SJCRH30 (cell line): ENCODE measurements at regions not wholly inside any gene's neighbourhood (a gene's known extent, or its start where the extent isn't known, plus 50 kb on each side); places are given as distances from the start of the nearest gene placed in this dataset.
"Not testable (repeated sequence)": the region's sequence is repeated elsewhere in the genome, so short reads cannot be mapped to it uniquely, and the experiment has no call there.

Experiments used
- DNase-seq, 2 experiments: peaks; one replicate each; pipeline ENCODE4 v3.0.0-alpha.2; 2015 to 2020
- H3K27ac ChIP-seq: fragments of 250-450 bp; sonication (Bioruptor Pico); 2 replicates; pipeline ENCODE4 v1.5.1; 2020; ENCODE audit warnings: mild to moderate bottlenecking, moderate library complexity
- H3K27me3 ChIP-seq: fragments of 250-450 bp; sonication (Bioruptor Pico); 2 replicates; pipeline ENCODE4 v1.5.1; 2020; ENCODE audit warnings: mild to moderate bottlenecking, moderate library complexity
- H3K36me3 ChIP-seq: fragments of 250-450 bp; sonication (Bioruptor Pico); 2 replicates; pipeline ENCODE4 v1.5.1; 2020; ENCODE audit warnings: mild to moderate bottlenecking, moderate library complexity
- H3K4me1 ChIP-seq: fragments of 250-450 bp; sonication (Bioruptor Pico); 2 replicates; pipeline ENCODE4 v1.5.1; 2020; ENCODE audit warnings: mild to moderate bottlenecking, moderate library complexity
- H3K4me3 ChIP-seq: fragments of 250-450 bp; sonication (Bioruptor Pico); 2 replicates; pipeline ENCODE4 v1.5.1; 2020; ENCODE audit warnings: mild to moderate bottlenecking, moderate library complexity
- H3K9me3 ChIP-seq: fragments of 250-450 bp; sonication (Bioruptor Pico); replicated peaks from 2 replicates; pipeline ENCODE4 v1.5.1; 2020; ENCODE audit warnings: mild to moderate bottlenecking, moderate library complexity

DNA sequence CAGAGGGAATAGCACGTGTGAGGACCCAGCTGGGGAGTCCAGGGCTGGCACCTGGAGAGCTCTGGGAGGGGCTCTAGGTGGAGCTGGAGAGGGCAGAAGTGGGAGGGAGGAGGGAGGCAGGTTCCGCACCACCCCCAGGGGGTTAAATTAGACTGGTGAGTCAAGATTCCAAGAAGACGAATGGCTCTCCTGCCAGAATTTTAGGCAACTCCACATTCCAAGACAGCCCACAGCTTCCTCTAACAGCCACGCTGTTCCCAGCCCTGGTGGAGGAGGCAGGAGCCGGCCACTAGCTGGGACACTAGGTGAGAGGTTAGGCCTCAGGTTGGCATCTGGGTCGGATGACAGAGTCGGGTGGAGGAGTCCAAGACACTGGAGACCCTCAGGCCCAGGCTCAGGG lies 60.2 kb downstream of the TFAP2C start:
- H3K27me3 ChIP-seq, result peaks cover 45% of the 10 kb centered on the region
- DNase-seq, result no peak
- H3K27ac ChIP-seq, result no peak overlapping the region
- no peaks in the 10 kb centered on the region for H3K36me3 ChIP-seq
- no peaks in the 10 kb centered on the region for H3K4me1 ChIP-seq
- H3K9me3 ChIP-seq, result 0 out of 2 replicates have a peak, but pooled peaks cover 4% of the 10 kb centered on the region
- no peak overlapping the region for H3K4me3 ChIP-seq

- Histone ChIP-seq H3K27ac (no peak overlapping the region), H3K4me1 (no peaks in the 10 kb centered on the region), H3K27me3 (peaks cover 43% of the 10 kb centered on the region), H3K36me3 (no peaks in the 10 kb centered on the region), H3K4me3 (no peak overlapping the region), H3K9me3 (0 out of 2 replicates have a peak, but pooled peaks cover 4% of the 10 kb centered on the region)
- no peak for DNase-seq
Observed at GRCh38 chr20:56689852-56690485, 60.9 kb downstream of the TFAP2C start.

DNA sequence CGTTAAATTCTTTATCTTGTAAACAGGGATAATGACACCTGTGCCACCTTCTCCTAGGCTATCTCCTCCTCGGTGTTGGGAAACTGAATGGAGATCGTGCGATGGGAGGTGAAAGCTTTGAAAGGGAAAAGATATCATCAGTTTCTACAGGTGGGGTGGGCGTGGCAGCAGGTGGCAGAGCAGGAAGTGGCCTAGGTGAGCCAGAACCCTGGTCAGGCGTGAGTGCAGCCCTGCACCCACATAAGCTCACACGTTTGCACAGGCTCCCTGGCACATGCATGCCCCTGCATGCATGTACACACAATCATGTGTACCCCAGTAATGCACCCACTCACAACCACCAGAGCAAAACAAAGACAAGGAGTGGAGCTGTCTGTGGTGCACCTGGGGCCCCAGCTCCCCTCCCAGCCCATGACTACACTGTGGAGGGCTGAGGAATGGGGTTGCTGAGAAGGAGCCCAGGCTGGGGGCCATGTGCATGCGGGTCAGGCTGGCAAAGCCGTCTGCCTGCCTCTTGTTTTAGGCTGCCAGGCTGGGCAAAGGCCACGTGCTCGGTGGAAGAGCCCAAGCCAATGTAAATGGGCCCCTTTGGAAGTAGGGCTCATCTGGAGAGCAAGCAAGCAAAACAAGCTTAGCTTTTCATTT lies 61.5 kb downstream of the TFAP2C start:
- no peaks in the 10 kb centered on the region for H3K4me1 ChIP-seq
- no peak overlapping the region for H3K4me3 ChIP-seq
- peaks cover 43% of the 10 kb centered on the region for H3K27me3 ChIP-seq

DNA sequence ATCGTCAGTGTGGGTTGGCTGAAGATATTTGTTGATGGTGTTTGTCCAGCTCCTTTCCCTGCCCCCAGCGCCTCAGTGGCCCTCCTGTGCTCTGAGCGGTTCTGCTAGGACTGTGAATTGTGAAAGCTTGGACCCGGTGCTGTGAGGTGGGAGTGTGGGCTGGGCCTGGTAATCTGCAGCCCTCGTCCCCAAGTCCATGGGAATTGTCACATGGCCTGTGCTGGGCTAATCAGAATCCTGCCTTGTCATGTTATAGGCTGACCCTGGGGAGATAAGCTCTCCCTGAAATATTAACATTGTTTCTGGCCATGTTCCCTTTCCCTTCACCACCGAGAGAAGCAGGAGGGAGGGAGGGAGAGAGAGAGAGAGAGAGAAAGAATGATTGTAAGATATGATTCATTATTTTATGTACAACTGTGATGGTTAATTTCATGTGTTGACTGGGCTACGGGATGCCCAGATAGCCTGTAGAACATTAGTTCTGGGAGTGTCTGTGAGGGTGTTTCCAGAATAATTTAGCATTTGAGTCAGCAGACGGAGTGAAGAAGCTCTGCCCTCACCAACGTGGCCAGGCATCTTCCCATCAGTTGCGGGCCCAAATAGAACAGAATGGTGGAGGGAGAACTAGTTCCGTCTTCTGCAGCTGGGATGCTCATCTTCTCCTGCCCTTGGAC lies 62.4 kb downstream of the TFAP2C start:
- H3K4me3 ChIP-seq, result no peak overlapping the region
- H3K9me3 ChIP-seq, result 0 out of 2 replicates have a peak, but pooled peaks cover 4% of the 10 kb centered on the region
- no peaks in the 10 kb centered on the region for H3K4me1 ChIP-seq
- peaks cover 46% of the 10 kb centered on the region for H3K27me3 ChIP-seq
- no peak for DNase-seq
- no peaks in the 10 kb centered on the region for H3K36me3 ChIP-seq
- H3K27ac ChIP-seq, result no peak overlapping the region

More for the DNA sequence above, 61.5 kb downstream of the TFAP2C start:
- no peak for DNase-seq
- 0 out of 2 replicates have a peak, but pooled peaks cover 4% of the 10 kb centered on the region for H3K9me3 ChIP-seq
- no peak overlapping the region for H3K27ac ChIP-seq
- no peaks in the 10 kb centered on the region for H3K36me3 ChIP-seq

- no peak overlapping the region for H3K27ac ChIP-seq
- H3K27me3 ChIP-seq, result peaks cover 46% of the 10 kb centered on the region
- no peaks in the 10 kb centered on the region for H3K4me1 ChIP-seq
- DNase-seq, result no peak
- 0 out of 2 replicates have a peak, but pooled peaks cover 4% of the 10 kb centered on the region for H3K9me3 ChIP-seq
- H3K4me3 ChIP-seq, result no peak overlapping the region
- H3K36me3 ChIP-seq, result no peaks in the 10 kb centered on the region
Observed at GRCh38 chr20:56693217-56693616, 64.1 kb downstream of the TFAP2C start.

GRCh38 chr20:56697476-56697875 lies 68.4 kb downstream of the TFAP2C start:
- H3K4me1 ChIP-seq, result no peaks in the 10 kb centered on the region
- no peak overlapping the region for H3K4me3 ChIP-seq
- DNase-seq, result no peak
- peaks cover 33% of the 10 kb centered on the region for H3K27me3 ChIP-seq
- H3K36me3 ChIP-seq, result no peaks in the 10 kb centered on the region
- H3K9me3 ChIP-seq, result 0 out of 2 replicates have a peak, but pooled peaks cover 4% of the 10 kb centered on the region
- no peak overlapping the region for H3K27ac ChIP-seq

DNA sequence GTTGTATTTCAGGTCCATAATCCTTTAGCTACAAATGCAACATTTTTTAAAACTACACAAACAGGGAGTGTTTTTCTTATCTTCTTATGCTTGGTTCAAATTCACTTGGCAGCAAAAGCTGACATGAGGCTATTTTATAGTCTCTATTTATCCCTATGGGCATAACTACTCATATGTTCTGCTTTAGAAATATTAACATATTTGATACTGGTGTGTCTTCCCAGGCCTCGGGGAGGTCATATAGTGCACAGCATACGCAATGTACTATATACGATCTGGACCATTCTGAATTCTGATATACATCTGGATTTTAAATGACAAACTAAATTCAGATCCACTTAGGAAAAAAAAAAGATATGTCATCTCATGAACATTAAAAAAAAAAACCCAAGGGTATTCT lies 69.2 kb downstream of the TFAP2C start:
- Histone ChIP-seq H3K4me1 (no peaks in the 10 kb centered on the region), H3K27me3 (peaks cover 33% of the 10 kb centered on the region), H3K36me3 (no peaks in the 10 kb centered on the region), H3K9me3 (no peaks in the 10 kb centered on the region), H3K4me3 (no peak overlapping the region), H3K27ac (no peak overlapping the region)
- no peak for DNase-seq

GRCh38 chr20:56698749-56699148 lies 69.6 kb downstream of the TFAP2C start:
- Histone ChIP-seq H3K9me3 (no peaks in the 10 kb centered on the region), H3K27me3 (peaks cover 35% of the 10 kb centered on the region), H3K4me3 (no peak overlapping the region)

DNA sequence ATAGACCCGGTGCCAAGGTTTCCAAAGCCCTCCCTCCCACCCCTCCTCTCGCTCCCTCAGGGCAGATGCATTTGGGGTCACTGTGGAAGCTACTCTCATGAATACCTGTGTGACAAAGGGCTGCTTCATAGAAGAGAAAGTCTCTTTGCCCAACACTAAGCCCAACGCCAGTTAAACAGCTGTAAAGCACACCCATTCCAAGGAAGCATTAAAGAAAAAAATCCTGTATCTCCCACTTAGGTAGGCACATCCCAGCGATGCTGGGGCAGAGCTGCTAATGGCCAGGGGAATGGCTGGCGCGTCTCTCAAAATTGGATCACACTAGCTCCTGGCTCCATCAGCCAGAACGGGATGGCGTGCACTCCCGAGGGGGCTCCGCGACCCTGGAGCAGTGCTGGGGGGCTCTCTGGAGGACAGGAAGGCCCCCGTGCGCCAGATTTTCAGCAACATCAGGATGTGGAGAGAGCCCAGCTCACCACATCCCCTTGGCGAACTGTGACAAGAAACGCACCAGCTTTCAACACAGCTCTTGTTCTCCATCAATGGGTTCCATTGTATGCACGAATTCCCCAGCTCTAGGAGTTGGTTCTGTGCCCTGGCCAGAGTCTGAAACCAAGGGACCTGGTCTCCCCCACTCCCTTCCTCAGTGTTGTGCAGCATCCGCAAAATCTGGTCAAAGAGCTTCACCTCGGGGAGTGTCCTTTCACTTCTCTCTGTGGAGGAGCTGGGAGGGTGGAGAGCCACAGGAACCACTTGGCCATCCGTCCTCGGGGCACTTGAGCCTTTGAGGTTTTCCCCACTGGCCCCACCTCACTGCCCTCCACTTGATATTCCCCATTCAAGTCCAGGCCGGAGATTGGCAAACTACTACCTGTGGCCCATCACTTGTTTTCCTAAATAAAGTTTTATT lies 74.1 kb downstream of the TFAP2C start:
- H3K36me3 ChIP-seq, result no peaks in the 10 kb centered on the region
- H3K9me3 ChIP-seq, result no peaks in the 10 kb centered on the region
- no peaks in the 10 kb centered on the region for H3K4me1 ChIP-seq
- no peak overlapping the region for H3K4me3 ChIP-seq
- DNase-seq, result no peak
- peaks cover 54% of the 10 kb centered on the region for H3K27me3 ChIP-seq
- H3K27ac ChIP-seq, result no peak overlapping the region

More at GRCh38 chr20:56698749-56699148, 69.6 kb downstream of the TFAP2C start:
- Histone ChIP-seq H3K36me3 (no peaks in the 10 kb centered on the region), H3K4me1 (no peaks in the 10 kb centered on the region), H3K27ac (no peak overlapping the region)
- DNase-seq, result no peak

DNA sequence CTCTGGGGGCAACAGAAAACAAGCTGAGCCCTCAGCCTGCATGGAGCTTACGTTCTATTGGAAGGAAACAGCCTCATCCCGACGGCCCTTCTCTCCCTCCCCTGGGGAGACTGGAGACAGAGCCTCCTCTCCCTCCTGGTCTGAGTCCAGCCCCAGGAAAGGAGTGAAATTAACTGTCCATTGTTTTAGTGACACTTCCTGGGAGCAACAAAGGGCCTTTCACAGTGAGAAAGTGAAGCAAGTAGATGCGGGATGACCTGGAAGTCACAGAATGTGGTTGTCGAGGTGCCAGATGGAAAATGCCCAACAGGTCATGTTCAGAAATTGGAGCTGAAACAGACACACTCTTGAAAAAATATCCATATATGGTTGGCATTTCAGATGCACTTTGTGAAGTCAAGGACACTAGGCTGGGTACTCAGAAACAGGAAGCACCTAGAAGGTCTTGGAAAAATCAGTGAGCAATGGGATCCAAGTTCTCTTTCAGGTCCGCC lies 77.8 kb downstream of the TFAP2C start:
- no peaks in the 10 kb centered on the region for H3K9me3 ChIP-seq
- H3K4me3 ChIP-seq, result no peak overlapping the region
- no peaks in the 10 kb centered on the region for H3K36me3 ChIP-seq

DNA sequence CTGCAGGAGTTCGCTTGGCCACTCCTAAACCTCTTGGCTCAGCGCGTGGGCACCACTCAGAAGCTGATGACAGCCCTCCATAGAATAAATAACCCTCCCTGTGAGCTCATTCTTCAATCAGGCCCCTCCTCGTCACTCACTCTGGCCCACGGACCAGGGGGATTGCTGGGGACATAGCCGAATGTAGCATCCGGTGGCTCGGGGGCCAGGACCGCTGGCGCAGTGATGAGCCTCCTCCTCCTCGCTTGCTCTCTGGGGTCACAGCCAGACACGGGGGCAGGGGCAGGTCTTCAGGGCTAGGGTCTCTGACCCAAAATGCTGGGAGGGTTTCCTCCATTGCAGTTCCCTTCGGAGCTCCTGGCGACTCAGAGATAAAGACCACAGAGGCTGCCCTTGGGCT lies 79.9 kb downstream of the TFAP2C start:
- DNase-seq, result no peak
- Histone ChIP-seq H3K36me3 (no peaks in the 10 kb centered on the region), H3K27me3 (peaks cover 43% of the 10 kb centered on the region), H3K4me3 (no peak overlapping the region), H3K4me1 (no peaks in the 10 kb centered on the region), H3K27ac (no peak overlapping the region), H3K9me3 (no peaks in the 10 kb centered on the region)

More for the DNA sequence above, 77.8 kb downstream of the TFAP2C start:
- DNase-seq, result no peak
- H3K27ac ChIP-seq, result no peak overlapping the region
- no peaks in the 10 kb centered on the region for H3K4me1 ChIP-seq
- peaks cover 48% of the 10 kb centered on the region; the same call in 1 of the 2 replicates for H3K27me3 ChIP-seq

DNA sequence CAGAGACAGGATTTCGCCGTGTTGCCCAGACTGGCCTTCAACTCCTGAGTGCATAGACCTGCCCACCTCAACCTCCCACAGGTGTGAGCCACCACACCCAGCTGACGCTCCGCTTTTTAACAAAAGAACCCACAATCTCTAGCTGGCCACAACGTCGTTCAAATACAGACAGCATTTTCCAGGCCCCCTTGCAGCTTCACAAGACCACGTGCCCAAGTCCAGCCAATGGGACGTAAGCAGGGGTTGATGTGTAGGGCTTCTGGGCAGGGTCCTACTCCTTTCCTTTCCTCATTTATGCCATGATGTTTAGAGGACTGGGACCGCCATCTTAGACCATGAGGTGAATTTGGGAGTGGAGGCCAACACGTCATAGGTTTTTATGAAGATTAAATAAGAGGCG lies 81.0 kb downstream of the TFAP2C start:
- H3K9me3 ChIP-seq, result no peaks in the 10 kb centered on the region

DNA sequence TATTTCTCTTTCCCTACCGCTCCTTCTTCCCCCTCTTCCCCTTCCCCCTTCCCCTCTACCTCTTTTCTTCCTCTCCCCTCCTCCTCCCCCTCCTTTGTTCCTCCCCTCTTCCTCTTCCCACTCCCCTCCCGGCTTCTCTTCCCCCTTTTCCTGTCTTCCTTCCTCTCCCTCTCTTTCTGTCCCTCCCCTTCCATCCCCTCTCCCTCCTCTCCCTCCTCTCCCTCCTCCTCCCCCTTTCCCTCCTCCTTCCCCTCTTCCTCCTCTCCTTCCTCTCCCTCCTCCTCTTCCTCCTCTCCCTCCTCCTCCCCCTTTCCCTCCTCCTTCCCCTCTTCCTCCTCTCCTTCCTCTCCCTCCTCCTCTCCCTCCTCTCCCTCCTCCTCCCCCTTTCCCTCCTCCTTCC lies 81.5 kb downstream of the TFAP2C start:
- not testable (repeated sequence) for H3K4me1 ChIP-seq, H3K27ac ChIP-seq, H3K9me3 ChIP-seq, H3K4me3 ChIP-seq, H3K36me3 ChIP-seq, DNase-seq
- H3K27me3 ChIP-seq, result peaks cover 37% of the 10 kb centered on the region

More for the DNA sequence above, 81.0 kb downstream of the TFAP2C start:
- Histone ChIP-seq H3K4me1 (no peaks in the 10 kb centered on the region), H3K27me3 (peaks cover 40% of the 10 kb centered on the region), H3K27ac (no peak overlapping the region), H3K4me3 (no peak overlapping the region), H3K36me3 (no peaks in the 10 kb centered on the region)
- no peak for DNase-seq

DNA sequence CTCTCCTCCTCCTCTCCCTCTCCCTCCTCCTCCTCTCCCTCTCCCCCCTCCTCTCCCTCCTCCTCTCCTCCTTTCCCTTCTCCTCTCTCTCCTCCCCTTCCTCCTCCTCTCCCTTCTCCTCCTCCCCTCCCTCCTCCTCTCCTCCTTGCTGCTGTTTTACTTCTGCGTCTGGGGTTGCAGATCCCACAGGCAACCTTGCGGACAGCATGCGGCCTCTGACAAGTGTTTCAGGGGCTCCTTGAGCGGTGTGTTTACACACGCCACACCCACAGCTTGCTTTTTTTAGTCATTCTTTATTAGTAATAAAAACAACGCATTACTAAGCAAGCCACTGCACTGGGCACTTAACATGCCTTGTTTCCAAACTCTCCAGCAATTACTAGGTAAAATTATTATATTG lies 81.9 kb downstream of the TFAP2C start:
- Histone ChIP-seq H3K9me3 (no peaks in the 10 kb centered on the region), H3K27ac (no peak overlapping the region), H3K36me3 (no peaks in the 10 kb centered on the region), H3K4me1 (no peaks in the 10 kb centered on the region), H3K4me3 (no peak overlapping the region), H3K27me3 (peaks cover 33% of the 10 kb centered on the region)
- DNase-seq, result no peak
